Activated CD8-positive, alpha-beta memory T cell treated with anti-CD3 and anti-CD28 coated beads for 24 hours (primary cell): ENCODE measurements at regions not wholly inside any gene's neighbourhood (a gene's known extent, or its start where the extent isn't known, plus 50 kb on each side); places are given as distances from the start of the nearest gene placed in this dataset.
A peak's percentile ranks its signal among the peaks of the same experiment; 100 is the strongest.

Experiments
- DNase-seq: peaks from one replicate; pipeline ENCODE4 v3.0.0-alpha.2; 2020

- DNase-seq, result no peak
Measured at GRCh38 chr9:79884546-79884945, 312.8 kb downstream of the TLE4 start.

GRCh38 chr9:79883073-79883645 lies 311.4 kb downstream of the TLE4 start:
- DNase-seq, result peak; percentile 70

- no peak for DNase-seq
Measured at GRCh38 chr9:79880626-79881025, 308.9 kb downstream of the TLE4 start.

- DNase-seq, result no peak
Measured at GRCh38 chr9:79877943-79878602, 306.3 kb downstream of the TLE4 start.

- DNase-seq, result no peak
Measured at GRCh38 chr9:79868567-79869189, 296.9 kb downstream of the TLE4 start.

GRCh38 chr9:79862921-79863890 lies 291.4 kb downstream of the TLE4 start:
- no peak for DNase-seq

- DNase-seq, result no peak
Measured at GRCh38 chr9:79858508-79858907, 286.7 kb downstream of the TLE4 start.

- no peak for DNase-seq
Measured at GRCh38 chr9:79857188-79857587, 285.4 kb downstream of the TLE4 start.

- DNase-seq, result no peak
Measured at GRCh38 chr9:79847074-79847473, 275.3 kb downstream of the TLE4 start.

- DNase-seq, result no peak
Measured at GRCh38 chr9:79829566-79830302, 258.0 kb downstream of the TLE4 start.

- no peak for DNase-seq
Measured at GRCh38 chr9:79824265-79824664, 252.5 kb downstream of the TLE4 start.

- DNase-seq, result no peak
Measured at GRCh38 chr9:79817438-79818004, 245.8 kb downstream of the TLE4 start.

GRCh38 chr9:79813258-79813638 lies 241.5 kb downstream of the TLE4 start:
- DNase-seq, result no peak

- no peak for DNase-seq
Measured at GRCh38 chr9:79812507-79813257, 240.9 kb downstream of the TLE4 start.

GRCh38 chr9:79812099-79812498 lies 240.3 kb downstream of the TLE4 start:
- no peak for DNase-seq

- DNase-seq, result no peak
Measured at GRCh38 chr9:79809931-79810330, 238.2 kb downstream of the TLE4 start.

- no peak for DNase-seq
Measured at GRCh38 chr9:79809316-79809876, 237.6 kb downstream of the TLE4 start.

- no peak for DNase-seq
Measured at GRCh38 chr9:79807971-79808370, 236.2 kb downstream of the TLE4 start.

GRCh38 chr9:79806086-79806485 lies 234.3 kb downstream of the TLE4 start:
- DNase-seq, result no peak

- no peak for DNase-seq
Measured at GRCh38 chr9:79801459-79801858, 229.7 kb downstream of the TLE4 start.

- no peak for DNase-seq
Measured at GRCh38 chr9:79800578-79800977, 228.8 kb downstream of the TLE4 start.
